Osteoblast (primary cell): ENCODE measurements at regions not wholly inside any gene's neighbourhood (a gene's known extent, or its start where the extent isn't known, plus 50 kb on each side); places are given as distances from the start of the nearest gene placed in this dataset.

ENCODE experiments used
- DNase-seq: peaks from one replicate; pipeline ENCODE4 v3.0.0; 2011; ENCODE audit warnings: low spot score, mixed read lengths; ENCODE audit not compliant: insufficient read length; ENCODE audit errors: missing footprints
- H2AFZ ChIP-seq: 2 replicates; pipeline ENCODE4 v1.6.0; 2011; ENCODE audit warnings: mild to moderate bottlenecking, low read length
- H3K27ac ChIP-seq: 2 replicates; pipeline ENCODE4 v1.5.1; 2011; ENCODE audit warnings: mild to moderate bottlenecking, low read depth, low read length, moderate library complexity
- H3K27me3 ChIP-seq: 2 replicates; pipeline ENCODE4 v1.6.0; 2012; ENCODE audit warnings: mild to moderate bottlenecking, control low read depth, inconsistent platforms, low read length, moderate library complexity; ENCODE audit not compliant: insufficient read depth
- H3K36me3 ChIP-seq: 2 replicates; pipeline ENCODE4 v1.5.1; 2011; ENCODE audit warnings: mild to moderate bottlenecking, low read length, control low read depth, moderate library complexity; ENCODE audit not compliant: insufficient read depth
- H3K4me1 ChIP-seq: 2 replicates; pipeline ENCODE4 v1.5.1; 2011; ENCODE audit warnings: mild to moderate bottlenecking, low read length, control low read depth, moderate library complexity; ENCODE audit not compliant: insufficient read depth
- H3K4me2 ChIP-seq: 2 replicates; pipeline ENCODE4 v1.6.0; 2011; ENCODE audit warnings: mild to moderate bottlenecking, low read length; ENCODE audit not compliant: insufficient read depth
- H3K4me3 ChIP-seq: fragments of 200-600 bp; sonication (generic); 3 replicates; pipeline ENCODE4 v1.5.1; 2012; ENCODE audit warnings: mild to moderate bottlenecking, low read length, inconsistent platforms; ENCODE audit not compliant: insufficient read depth
- H3K79me2 ChIP-seq: 2 replicates; pipeline ENCODE4 v1.6.0; 2012; ENCODE audit warnings: mild to moderate bottlenecking, low read length, control low read depth, inconsistent platforms; ENCODE audit not compliant: insufficient read depth
- H3K9me3 ChIP-seq: 2 replicates; pipeline ENCODE4 v1.5.1; 2011; ENCODE audit warnings: low read depth, low read length, control low read depth
- H4K20me1 ChIP-seq: 2 replicates; pipeline ENCODE4 v1.6.0; 2012; ENCODE audit warnings: mild to moderate bottlenecking, low read length, control low read depth; ENCODE audit not compliant: insufficient read depth
- TF ChIP-seq, protein P1 (sequence below): IDR thresholded peaks from 2 replicates; pipeline ENCODE4 v1.5.1; 2011; ENCODE audit warnings: mild to moderate bottlenecking, low read depth, low read length, moderate library complexity; ENCODE audit errors: extremely low read depth

DNA sequence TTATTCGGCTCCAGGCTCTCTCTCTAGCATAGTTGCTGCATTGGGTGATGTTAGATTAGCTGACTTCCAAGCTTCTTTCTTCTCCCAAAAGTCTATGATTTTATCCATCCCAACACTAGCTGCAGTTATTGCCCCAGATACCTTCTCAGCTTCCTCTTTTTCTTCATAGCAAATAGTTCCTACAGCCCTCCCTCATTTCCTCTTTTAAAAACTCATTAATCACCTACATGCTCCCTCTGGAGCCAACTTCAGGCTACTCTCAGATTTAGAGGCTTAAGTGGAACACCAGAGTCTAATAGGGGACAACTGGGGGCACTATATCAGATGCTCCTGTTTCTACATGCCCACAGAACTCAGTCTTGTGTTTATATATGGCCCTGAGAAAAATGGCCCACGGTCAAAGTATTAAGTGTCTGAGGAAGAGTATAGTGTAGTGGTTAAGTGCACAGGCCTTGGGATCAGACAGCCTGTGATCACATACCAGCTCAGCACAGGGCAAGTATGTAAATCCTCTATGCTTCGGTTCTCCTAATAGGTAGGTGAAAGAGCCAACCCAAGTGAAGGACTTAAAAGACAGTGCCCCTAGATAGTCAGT, 241.9 kb upstream of the SLC14A2 start:
- H3K27me3 ChIP-seq, result no peaks in the 10 kb centered on the region
- H3K9me3 ChIP-seq, result no peaks in the 10 kb centered on the region
- H3K79me2 ChIP-seq, result no peaks in the 10 kb centered on the region
- H3K4me2 ChIP-seq, result no peak overlapping the region
- TF ChIP-seq, protein P1, sequence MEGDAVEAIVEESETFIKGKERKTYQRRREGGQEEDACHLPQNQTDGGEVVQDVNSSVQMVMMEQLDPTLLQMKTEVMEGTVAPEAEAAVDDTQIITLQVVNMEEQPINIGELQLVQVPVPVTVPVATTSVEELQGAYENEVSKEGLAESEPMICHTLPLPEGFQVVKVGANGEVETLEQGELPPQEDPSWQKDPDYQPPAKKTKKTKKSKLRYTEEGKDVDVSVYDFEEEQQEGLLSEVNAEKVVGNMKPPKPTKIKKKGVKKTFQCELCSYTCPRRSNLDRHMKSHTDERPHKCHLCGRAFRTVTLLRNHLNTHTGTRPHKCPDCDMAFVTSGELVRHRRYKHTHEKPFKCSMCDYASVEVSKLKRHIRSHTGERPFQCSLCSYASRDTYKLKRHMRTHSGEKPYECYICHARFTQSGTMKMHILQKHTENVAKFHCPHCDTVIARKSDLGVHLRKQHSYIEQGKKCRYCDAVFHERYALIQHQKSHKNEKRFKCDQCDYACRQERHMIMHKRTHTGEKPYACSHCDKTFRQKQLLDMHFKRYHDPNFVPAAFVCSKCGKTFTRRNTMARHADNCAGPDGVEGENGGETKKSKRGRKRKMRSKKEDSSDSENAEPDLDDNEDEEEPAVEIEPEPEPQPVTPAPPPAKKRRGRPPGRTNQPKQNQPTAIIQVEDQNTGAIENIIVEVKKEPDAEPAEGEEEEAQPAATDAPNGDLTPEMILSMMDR, result no peak
- DNase-seq, result no peak
- no peak overlapping the region for H3K4me3 ChIP-seq
- no peaks in the 10 kb centered on the region for H3K4me1 ChIP-seq
- H2AFZ ChIP-seq, result no peak overlapping the region
- no peak overlapping the region for H3K27ac ChIP-seq
- H3K36me3 ChIP-seq, result no peaks in the 10 kb centered on the region
- H4K20me1 ChIP-seq, result no peaks in the 10 kb centered on the region

DNA sequence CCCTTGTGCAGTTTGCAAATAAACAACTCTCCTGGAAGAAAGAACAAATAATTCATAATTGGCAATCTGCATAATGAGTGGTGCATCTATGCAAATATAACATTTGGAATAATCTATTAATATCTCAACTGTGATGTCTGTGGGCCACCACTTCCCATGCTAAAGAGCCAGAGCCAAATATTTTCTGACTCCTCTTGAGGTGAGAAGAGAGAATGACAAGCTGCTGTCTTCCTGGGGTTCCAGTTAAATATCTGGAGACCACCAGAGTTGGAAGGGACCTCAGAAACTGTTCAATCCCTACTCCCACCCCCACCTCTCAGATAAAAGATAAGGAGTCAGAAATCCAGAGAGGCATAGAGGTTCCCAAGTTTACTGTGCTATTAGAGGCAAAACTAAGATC, 241.0 kb upstream of the SLC14A2 start:
- Histone ChIP-seq H3K79me2 (no peaks in the 10 kb centered on the region), H3K36me3 (no peaks in the 10 kb centered on the region), H3K9me3 (no peaks in the 10 kb centered on the region), H2AFZ (no peak overlapping the region), H3K4me3 (no peak overlapping the region), H4K20me1 (no peaks in the 10 kb centered on the region), H3K27me3 (no peaks in the 10 kb centered on the region), H3K4me2 (no peak overlapping the region), H3K27ac (no peak overlapping the region), H3K4me1 (no peaks in the 10 kb centered on the region)
- no peak for DNase-seq
- TF ChIP-seq, protein P1, result no peak

DNA sequence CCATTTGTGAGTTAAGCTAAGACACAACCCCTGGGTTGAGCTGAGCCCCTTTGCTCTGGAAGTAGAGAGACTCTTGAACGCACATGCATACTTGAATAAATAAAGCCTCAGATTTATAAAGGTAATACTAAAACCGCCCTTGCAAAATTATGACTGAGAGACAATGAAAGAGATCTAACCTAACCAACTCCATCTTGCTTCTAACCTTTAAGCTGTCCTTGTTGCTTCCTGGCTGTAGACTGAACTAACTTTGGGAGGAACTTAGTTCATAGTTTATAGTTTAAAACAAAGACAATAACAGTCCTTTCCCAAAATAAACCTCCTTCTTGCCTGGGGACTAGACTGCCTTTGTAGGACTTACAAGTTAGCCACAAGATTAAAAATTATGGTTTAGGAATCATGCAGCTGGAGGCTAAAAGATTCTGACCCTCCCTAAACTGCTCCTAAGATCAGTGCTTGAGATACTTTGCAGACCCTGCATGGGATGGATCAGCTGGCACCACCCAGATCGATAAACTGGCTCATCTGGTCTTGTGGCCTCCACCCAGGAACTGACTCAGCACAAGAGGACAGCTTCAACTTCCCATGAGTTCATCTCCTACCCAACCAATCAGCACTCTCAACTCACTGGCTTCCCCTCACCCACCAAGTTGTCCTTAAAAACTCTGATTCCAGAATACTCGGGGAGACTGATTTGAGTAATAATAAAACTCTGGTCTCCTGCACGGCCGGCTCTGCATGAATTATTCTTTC, 240.2 kb upstream of the SLC14A2 start:
- Histone ChIP-seq H3K36me3 (no peaks in the 10 kb centered on the region), H3K79me2 (no peaks in the 10 kb centered on the region), H4K20me1 (no peaks in the 10 kb centered on the region), H3K4me2 (no peak overlapping the region), H3K4me3 (no peak overlapping the region), H2AFZ (no peak overlapping the region), H3K4me1 (no peaks in the 10 kb centered on the region), H3K27ac (no peak overlapping the region), H3K9me3 (no peaks in the 10 kb centered on the region), H3K27me3 (no peaks in the 10 kb centered on the region)
- TF ChIP-seq, protein P1, result no peak
- no peak for DNase-seq

DNA sequence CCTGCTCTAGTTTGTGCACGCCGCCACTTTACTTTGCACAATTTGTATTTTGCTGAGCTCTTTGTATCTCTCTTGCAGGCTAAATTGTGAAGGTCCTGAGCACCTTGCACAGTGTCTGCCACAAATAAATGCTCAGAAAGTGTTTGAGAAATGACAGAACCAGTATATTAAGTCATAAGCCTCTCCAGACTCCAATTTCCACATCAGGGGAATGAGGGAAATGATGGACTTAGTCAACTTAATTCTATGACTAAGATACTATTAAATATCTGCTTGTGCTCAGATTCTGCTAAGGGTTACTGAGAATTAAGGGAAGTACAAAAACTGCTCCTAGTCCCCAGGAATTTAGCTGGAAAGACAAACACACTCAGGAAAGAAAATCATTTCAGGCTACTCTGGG, 239.1 kb upstream of the SLC14A2 start:
- H3K4me3 ChIP-seq, result no peak overlapping the region
- H3K27me3 ChIP-seq, result no peaks in the 10 kb centered on the region
- no peaks in the 10 kb centered on the region for H3K36me3 ChIP-seq
- DNase-seq, result no peak
- no peaks in the 10 kb centered on the region for H3K9me3 ChIP-seq
- no peak overlapping the region for H3K4me2 ChIP-seq
- no peaks in the 10 kb centered on the region for H3K4me1 ChIP-seq
- no peak overlapping the region for H2AFZ ChIP-seq
- H3K79me2 ChIP-seq, result no peaks in the 10 kb centered on the region
- TF ChIP-seq, protein P1, result no peak
- H4K20me1 ChIP-seq, result no peaks in the 10 kb centered on the region
- H3K27ac ChIP-seq, result no peak overlapping the region
